ENCODE measurements at regions not wholly inside any gene's neighbourhood (a gene's known extent, or its start where the extent isn't known, plus 50 kb on each side); places are given as distances from the start of the nearest gene placed in this dataset.

DNA sequence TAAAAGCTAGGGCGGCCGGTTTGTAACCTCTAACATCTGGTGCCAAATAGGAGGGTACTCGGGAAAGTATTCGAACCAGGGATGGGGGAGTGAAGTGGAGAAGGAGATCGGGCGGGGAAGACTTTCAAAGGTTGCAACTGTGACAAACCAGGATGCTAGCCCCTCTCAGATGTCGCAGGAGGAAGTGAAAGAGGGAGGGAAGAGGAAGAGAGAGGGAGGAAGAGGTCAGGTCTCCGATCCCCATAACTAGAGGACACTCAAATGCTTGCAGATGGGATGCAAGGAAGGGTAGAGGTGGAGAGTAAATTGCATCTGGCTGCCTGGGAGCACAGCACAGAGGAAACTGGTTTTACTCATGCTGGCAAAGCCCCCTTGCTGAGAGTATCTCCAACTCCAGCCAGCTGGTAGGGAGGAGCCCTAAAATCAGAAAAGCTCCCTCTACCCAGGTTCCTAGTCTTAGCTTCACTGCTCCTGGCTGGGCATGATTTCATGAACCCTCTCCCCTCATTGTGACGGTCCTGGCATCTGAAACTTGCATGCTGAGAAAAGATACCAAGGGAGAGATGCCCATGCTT, 696.7 kb upstream of the TBX3 start:
- TF ChIP-seq, protein P1, sequence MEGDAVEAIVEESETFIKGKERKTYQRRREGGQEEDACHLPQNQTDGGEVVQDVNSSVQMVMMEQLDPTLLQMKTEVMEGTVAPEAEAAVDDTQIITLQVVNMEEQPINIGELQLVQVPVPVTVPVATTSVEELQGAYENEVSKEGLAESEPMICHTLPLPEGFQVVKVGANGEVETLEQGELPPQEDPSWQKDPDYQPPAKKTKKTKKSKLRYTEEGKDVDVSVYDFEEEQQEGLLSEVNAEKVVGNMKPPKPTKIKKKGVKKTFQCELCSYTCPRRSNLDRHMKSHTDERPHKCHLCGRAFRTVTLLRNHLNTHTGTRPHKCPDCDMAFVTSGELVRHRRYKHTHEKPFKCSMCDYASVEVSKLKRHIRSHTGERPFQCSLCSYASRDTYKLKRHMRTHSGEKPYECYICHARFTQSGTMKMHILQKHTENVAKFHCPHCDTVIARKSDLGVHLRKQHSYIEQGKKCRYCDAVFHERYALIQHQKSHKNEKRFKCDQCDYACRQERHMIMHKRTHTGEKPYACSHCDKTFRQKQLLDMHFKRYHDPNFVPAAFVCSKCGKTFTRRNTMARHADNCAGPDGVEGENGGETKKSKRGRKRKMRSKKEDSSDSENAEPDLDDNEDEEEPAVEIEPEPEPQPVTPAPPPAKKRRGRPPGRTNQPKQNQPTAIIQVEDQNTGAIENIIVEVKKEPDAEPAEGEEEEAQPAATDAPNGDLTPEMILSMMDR (IDR thresholded peaks at IDR 0.05) = no peak
- no peaks in the 10 kb centered on the region for H3K9me3 ChIP-seq
- WGBS, 3 donors = 35 to 50% (median 49%) methylated on average over 9 of the region's 9 CpGs

DNA sequence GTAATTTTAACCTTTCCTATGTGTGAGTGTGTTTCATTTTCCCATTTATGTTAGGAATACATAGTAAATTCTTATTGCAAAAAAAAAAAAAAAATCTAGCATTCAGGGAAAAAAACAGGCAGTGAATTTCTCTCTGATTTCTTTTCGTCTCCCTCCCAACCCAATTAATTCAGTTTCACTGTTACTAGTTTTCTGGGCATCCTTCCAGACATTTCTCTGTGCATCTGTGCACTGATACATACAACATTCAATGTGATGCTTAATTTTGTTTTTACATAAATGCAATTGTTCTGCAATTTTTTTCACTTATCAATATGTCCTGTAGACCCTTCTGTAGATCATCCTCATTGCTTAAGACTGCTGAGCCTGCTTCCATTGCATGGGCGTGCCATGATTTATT, 694.3 kb upstream of the TBX3 start:
- peaks cover 0 to 2% (median 0%) of the 10 kb centered on the region in 3 donors for H3K27me3 ChIP-seq (ENCODE audit: insufficient read depth in 3 of 3, low read length in 2 of 3)
- DNase-seq (no peak), ATAC-seq (no peak)
- TF ChIP-seq, protein P1 (IDR thresholded peaks at IDR 0.05) = no peak
- 55 to 62% (median 60%) methylated on average over 2 of the region's 2 CpGs for WGBS, 3 donors
- no peak overlapping the region for H3K4me3 ChIP-seq
- intact Hi-C loops (cut with DNase I) = no loop called here
- H3K36me3 ChIP-seq (ENCODE audit: insufficient read depth in 1 of 2, low read depth in 1 of 2) = no peaks in the 10 kb centered on the region
- no peaks in the 10 kb centered on the region for H3K4me1 ChIP-seq
- no peaks in the 10 kb centered on the region for H3K9me3 ChIP-seq
- no peak overlapping the region for H3K27ac ChIP-seq

More for the DNA sequence above, 696.7 kb upstream of the TBX3 start:
- no peaks in the 10 kb centered on the region for H3K4me1 ChIP-seq
- intact Hi-C loops (cut with DNase I) = no loop called here
- ATAC-seq (no peak), DNase-seq (no peak)
- no peak overlapping the region for H3K27ac ChIP-seq
- H3K36me3 ChIP-seq (ENCODE audit: insufficient read depth in 1 of 2, low read depth in 1 of 2) = no peaks in the 10 kb centered on the region
- peaks cover 0 to 2% (median 0%) of the 10 kb centered on the region in 3 donors for H3K27me3 ChIP-seq (ENCODE audit: insufficient read depth in 3 of 3, low read length in 2 of 3)
- H3K4me3 ChIP-seq = no peak overlapping the region

- H3K4me1 ChIP-seq = no peaks in the 10 kb centered on the region
- peaks cover 0 to 2% (median 0%) of the 10 kb centered on the region in 3 donors for H3K27me3 ChIP-seq (ENCODE audit: insufficient read depth in 3 of 3, low read length in 2 of 3)
- TF ChIP-seq, protein P1 (IDR thresholded peaks at IDR 0.05) = no peak
- 87 to 88% (median 88%) methylated on average over 7 of the region's 7 CpGs for whole genome bisulfite sequencing, 3 donors
- ATAC-seq (no peak), DNase-seq (no peak)
- H3K4me3 ChIP-seq = no peak overlapping the region
- no peaks in the 10 kb centered on the region for H3K9me3 ChIP-seq
- no peak overlapping the region for H3K27ac ChIP-seq
- intact Hi-C loops (cut with DNase I) = no loop called here
- H3K36me3 ChIP-seq (ENCODE audit: insufficient read depth in 1 of 2, low read depth in 1 of 2) = no peaks in the 10 kb centered on the region
Measured at GRCh38 chr12:115377779-115378178, 693.8 kb upstream of the TBX3 start.

GRCh38 chr12:115377230-115377629, 693.3 kb upstream of the TBX3 start:
- DNase-seq = no peak
- TF ChIP-seq, protein P1 (IDR thresholded peaks at IDR 0.05) = no peak
- no peaks in the 10 kb centered on the region for H3K4me1 ChIP-seq
- intact Hi-C loops (cut with DNase I) = no loop called here
- no peak for ATAC-seq
- H3K27me3 ChIP-seq (ENCODE audit: insufficient read depth in 3 of 3, low read length in 2 of 3) = peaks cover 0 to 2% (median 0%) of the 10 kb centered on the region in 3 donors
- WGBS, 3 donors = 90 to 95% (median 94%) methylated on average over 8 of the region's 8 CpGs
- H3K4me3 ChIP-seq = no peak overlapping the region
- no peak overlapping the region for H3K27ac ChIP-seq
- no peaks in the 10 kb centered on the region for H3K36me3 ChIP-seq (ENCODE audit: insufficient read depth in 1 of 2, low read depth in 1 of 2)
- H3K9me3 ChIP-seq = no peaks in the 10 kb centered on the region

Measured in psoas muscle (tissue), 7 donors.